ENCODE measurements at regions not wholly inside any gene's neighbourhood (a gene's known extent, or its start where the extent isn't known, plus 50 kb on each side); places are given as distances from the start of the nearest gene placed in this dataset.

DNA sequence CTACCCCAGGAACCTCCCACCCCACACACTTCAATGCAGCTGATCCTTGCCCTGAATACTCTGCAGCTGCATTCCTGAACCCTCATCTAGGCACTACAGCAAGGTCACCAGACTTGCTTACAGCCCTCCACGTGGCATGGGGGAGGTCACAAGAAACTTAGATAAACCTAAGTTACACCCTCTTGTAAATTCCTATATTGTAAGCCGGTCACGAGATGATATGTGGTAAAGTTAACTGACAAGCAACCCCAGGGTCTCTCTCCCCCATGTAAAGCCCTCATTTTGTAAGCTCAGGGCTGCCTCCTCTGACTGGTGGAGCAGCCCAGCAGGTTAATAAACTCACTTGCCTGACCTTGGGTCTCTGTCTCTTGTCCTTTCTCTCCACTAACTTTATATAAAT, 570.7 kb downstream of the PCDH7 start:
- Mint-ChIP-seq H3K36me3 (ENCODE audit: low read depth) (peaks cover 11% of the 10 kb centered on the region), H3K4me3 (no peak overlapping the region), H3K27ac (no peak overlapping the region), H3K9me3 (peaks cover 17% of the 10 kb centered on the region), H3K27me3 (ENCODE audit: low read depth) (no peaks in the 10 kb centered on the region), H3K4me1 (no peaks in the 10 kb centered on the region)
- TF ChIP-seq CTCF (IDR thresholded peaks at IDR 0.05; ENCODE audit: unreplicated experiment in 3 of 3), result no peak

- no peak overlapping the region for H3K27ac Mint-ChIP-seq
- H3K4me1 Mint-ChIP-seq, result no peaks in the 10 kb centered on the region
- peaks cover 17% of the 10 kb centered on the region for H3K9me3 Mint-ChIP-seq
Measured at GRCh38 chr4:31291238-31291637, 571.1 kb downstream of the PCDH7 start.

GRCh38 chr4:31294655-31295480, 574.7 kb downstream of the PCDH7 start:
- Mint-ChIP-seq H3K27ac (no peak overlapping the region), H3K27me3 (ENCODE audit: low read depth) (no peaks in the 10 kb centered on the region), H3K36me3 (ENCODE audit: low read depth) (peaks cover 9% of the 10 kb centered on the region), H3K4me3 (no peak overlapping the region), H3K4me1 (no peaks in the 10 kb centered on the region), H3K9me3 (peaks cover 12% of the 10 kb centered on the region)
- no peak for TF ChIP-seq CTCF (IDR thresholded peaks at IDR 0.05; ENCODE audit: unreplicated experiment in 3 of 3)

More at GRCh38 chr4:31291238-31291637, 571.1 kb downstream of the PCDH7 start:
- Mint-ChIP-seq H3K4me3 (no peak overlapping the region), H3K36me3 (ENCODE audit: low read depth) (peaks cover 11% of the 10 kb centered on the region), H3K27me3 (ENCODE audit: low read depth) (no peaks in the 10 kb centered on the region)
- TF ChIP-seq CTCF (IDR thresholded peaks at IDR 0.05; ENCODE audit: unreplicated experiment in 3 of 3), result no peak

DNA sequence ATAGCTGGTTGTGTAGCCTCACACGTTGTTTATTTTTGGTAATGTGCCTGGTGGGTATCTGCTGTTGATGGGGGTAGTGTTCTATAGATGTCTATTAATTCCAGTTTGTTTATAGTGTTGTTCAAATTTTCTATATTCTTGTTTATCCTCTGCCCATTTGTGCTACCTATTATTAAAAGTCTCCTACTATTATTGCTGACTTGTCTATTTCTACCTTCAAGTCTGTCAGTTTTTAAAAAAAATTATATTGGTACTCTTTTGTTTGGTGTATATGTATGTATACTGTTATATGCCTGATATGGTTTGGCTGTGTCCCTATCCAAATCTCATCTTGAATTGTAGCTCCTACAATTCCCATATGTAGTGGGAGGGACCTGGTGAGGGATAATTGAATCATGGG, 578.6 kb downstream of the PCDH7 start:
- Mint-ChIP-seq H3K27ac (no peak overlapping the region), H3K4me1 (no peaks in the 10 kb centered on the region), H3K4me3 (no peak overlapping the region), H3K27me3 (ENCODE audit: low read depth) (no peaks in the 10 kb centered on the region), H3K36me3 (ENCODE audit: low read depth) (no peaks in the 10 kb centered on the region), H3K9me3 (no peaks in the 10 kb centered on the region)
- TF ChIP-seq CTCF (IDR thresholded peaks at IDR 0.05; ENCODE audit: unreplicated experiment in 3 of 3), result no peak

GRCh38 chr4:31307029-31307428, 586.9 kb downstream of the PCDH7 start:
- TF ChIP-seq CTCF (IDR thresholded peaks at IDR 0.05; ENCODE audit: unreplicated experiment in 3 of 3), result no peak
- H3K27me3 Mint-ChIP-seq (ENCODE audit: low read depth), result no peaks in the 10 kb centered on the region
- no peaks in the 10 kb centered on the region for H3K9me3 Mint-ChIP-seq
- no peaks in the 10 kb centered on the region for H3K36me3 Mint-ChIP-seq (ENCODE audit: low read depth)
- no peak overlapping the region for H3K4me3 Mint-ChIP-seq
- H3K4me1 Mint-ChIP-seq, result no peaks in the 10 kb centered on the region
- H3K27ac Mint-ChIP-seq, result no peak overlapping the region

DNA sequence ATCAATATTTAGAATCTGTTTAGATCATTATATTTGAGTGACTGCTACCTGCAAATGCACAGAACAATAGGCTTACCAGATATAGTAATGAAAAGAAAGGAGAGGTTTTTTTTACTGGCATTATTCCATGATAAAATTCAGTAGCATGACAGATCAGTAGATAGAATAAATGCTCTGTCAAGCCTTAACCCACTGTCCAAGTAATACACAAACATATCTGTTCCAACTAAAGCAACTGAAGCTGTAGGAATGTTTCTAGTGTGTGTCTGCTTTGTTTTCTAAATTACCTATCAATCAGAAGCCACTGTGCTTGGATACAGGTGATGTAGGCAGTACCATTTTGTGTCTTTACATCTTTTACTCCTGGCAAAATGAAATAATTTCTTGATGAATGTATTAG, 604.6 kb downstream of the PCDH7 start:
- Mint-ChIP-seq H3K36me3 (ENCODE audit: low read depth) (no peaks in the 10 kb centered on the region), H3K4me1 (no peaks in the 10 kb centered on the region), H3K9me3 (no peaks in the 10 kb centered on the region), H3K4me3 (no peak overlapping the region), H3K27ac (no peak overlapping the region), H3K27me3 (ENCODE audit: low read depth) (no peaks in the 10 kb centered on the region)
- TF ChIP-seq CTCF (IDR thresholded peaks at IDR 0.05; ENCODE audit: unreplicated experiment in 3 of 3), result no peak

Measured in nephron (organoid).